ENCODE measurements at regions not wholly inside any gene's neighbourhood (a gene's known extent, or its start where the extent isn't known, plus 50 kb on each side); places are given as distances from the start of the nearest gene placed in this dataset.
A peak's percentile ranks its signal among the peaks of the same experiment; 100 is the strongest.

DNA sequence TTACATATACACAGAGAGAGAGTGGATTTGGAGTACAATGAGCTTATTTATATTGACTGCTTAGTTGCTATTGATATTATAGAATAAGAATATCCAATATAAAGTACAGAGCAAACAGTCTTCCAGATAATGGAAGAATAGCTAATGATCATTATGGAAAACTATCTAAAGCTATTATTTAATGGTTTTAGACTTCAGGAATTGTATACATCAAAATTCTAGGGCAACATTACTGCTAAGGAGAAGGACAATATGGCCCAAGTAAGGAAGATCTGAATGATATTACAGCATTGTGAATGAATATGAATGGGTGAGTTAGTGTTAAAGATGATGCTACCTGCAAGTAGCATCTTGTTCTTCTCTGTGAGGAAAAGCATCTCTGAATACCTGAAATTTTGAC lies 604.2 kb upstream of the PCDH20 start:
- no peak overlapping the region for H3K27ac ChIP-seq (ENCODE audit: low read length)
- DNase-seq = no peak
- H3K9ac ChIP-seq (ENCODE audit: low read length) = no peak overlapping the region
- H3K4me1 ChIP-seq (ENCODE audit: low read length) = no peaks in the 10 kb centered on the region
- no peaks in the 10 kb centered on the region for H3K79me2 ChIP-seq (ENCODE audit: low read length)
- no peak overlapping the region for H2AFZ ChIP-seq (ENCODE audit: low read length)
- no peaks in the 10 kb centered on the region for H3K9me3 ChIP-seq (replicated peaks; ENCODE audit: insufficient read depth, low read length)
- no peaks in the 10 kb centered on the region for H3K27me3 ChIP-seq (replicated peaks; ENCODE audit: insufficient read depth, low read length)
- H3F3A ChIP-seq (ENCODE audit: insufficient read depth, low read length) = no peaks in the 10 kb centered on the region
- no peak for TF ChIP-seq EZH2phosphoT487 (IDR thresholded peaks at IDR 0.05; ENCODE audit: low read length)
- TF ChIP-seq EZH2 (optimal IDR thresholded peaks at IDR 0.05; ENCODE audit: low read depth, low read length) = no peak
- no peaks in the 10 kb centered on the region for H3K36me3 ChIP-seq (replicated peaks; ENCODE audit: insufficient read depth, low read length)
- H3K9me2 ChIP-seq (replicated peaks; ENCODE audit: insufficient read depth, low read length) = no peaks in the 10 kb centered on the region
- no peak overlapping the region for H3K4me2 ChIP-seq (ENCODE audit: low read depth, low read length)
- H4K20me1 ChIP-seq (ENCODE audit: insufficient read depth, low read length) = no peaks in the 10 kb centered on the region
- H3K4me3 ChIP-seq (ENCODE audit: low read length) = no peak overlapping the region

DNA sequence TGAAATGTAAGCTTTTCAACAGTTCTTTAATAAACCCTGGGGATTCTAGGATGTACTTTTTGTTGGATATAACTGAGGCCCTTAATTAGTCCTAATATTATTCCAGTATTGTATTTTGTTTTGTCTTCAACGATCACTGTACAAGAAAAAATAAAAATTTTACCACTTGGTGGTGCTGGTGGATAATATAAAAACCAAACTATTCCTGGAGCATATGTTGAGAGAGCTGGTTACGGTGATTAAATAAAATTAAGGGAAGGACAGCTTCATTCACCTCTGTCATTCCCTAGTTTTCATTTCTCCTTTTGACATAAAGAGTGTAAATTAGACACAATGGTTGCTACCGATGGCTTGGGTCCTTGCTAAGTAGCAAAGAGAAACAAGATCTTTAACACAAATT lies 598.6 kb upstream of the PCDH20 start:
- no peak for DNase-seq
- Histone ChIP-seq H3K79me2 (ENCODE audit: low read length) (no peaks in the 10 kb centered on the region), H3K9ac (ENCODE audit: low read length) (no peak overlapping the region)

DNA sequence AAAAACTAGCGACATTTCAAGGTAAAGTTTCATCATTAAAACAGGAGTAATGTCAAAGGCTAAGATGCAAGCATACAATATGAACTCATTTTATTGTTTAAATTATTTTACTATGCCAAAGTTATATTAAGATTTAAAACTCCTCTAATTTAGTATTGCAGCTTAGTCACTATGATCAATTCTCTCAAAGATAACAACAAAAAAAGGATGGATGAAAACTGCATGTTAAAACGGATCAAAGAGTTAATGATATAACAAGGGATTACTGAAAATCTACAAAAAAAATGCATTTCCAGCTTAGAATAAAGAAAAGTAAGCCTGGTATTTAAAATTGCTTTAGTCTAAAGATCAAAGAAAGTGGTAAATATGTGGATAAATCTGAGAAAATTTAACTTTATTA lies 587.8 kb upstream of the PCDH20 start:
- Histone ChIP-seq H3K9me2 (replicated peaks; ENCODE audit: insufficient read depth, low read length) (no peaks in the 10 kb centered on the region), H2AFZ (ENCODE audit: low read length) (no peak overlapping the region), H3K9me3 (replicated peaks; ENCODE audit: insufficient read depth, low read length) (no peaks in the 10 kb centered on the region), H3K36me3 (replicated peaks; ENCODE audit: insufficient read depth, low read length) (no peaks in the 10 kb centered on the region), H3K4me3 (ENCODE audit: low read length) (no peak overlapping the region), H3K27ac (ENCODE audit: low read length) (no peak overlapping the region), H3K79me2 (ENCODE audit: low read length) (no peaks in the 10 kb centered on the region), H3F3A (ENCODE audit: insufficient read depth, low read length) (no peaks in the 10 kb centered on the region), H3K4me2 (ENCODE audit: low read depth, low read length) (no peak overlapping the region), H3K27me3 (replicated peaks; ENCODE audit: insufficient read depth, low read length) (no peaks in the 10 kb centered on the region), H3K9ac (ENCODE audit: low read length) (no peak overlapping the region), H3K4me1 (ENCODE audit: low read length) (no peaks in the 10 kb centered on the region), H4K20me1 (ENCODE audit: insufficient read depth, low read length) (no peaks in the 10 kb centered on the region)
- no peak for TF ChIP-seq EZH2phosphoT487 (IDR thresholded peaks at IDR 0.05; ENCODE audit: low read length)
- no peak for TF ChIP-seq EZH2 (optimal IDR thresholded peaks at IDR 0.05; ENCODE audit: low read depth, low read length)
- TF ChIP-seq, protein P1, sequence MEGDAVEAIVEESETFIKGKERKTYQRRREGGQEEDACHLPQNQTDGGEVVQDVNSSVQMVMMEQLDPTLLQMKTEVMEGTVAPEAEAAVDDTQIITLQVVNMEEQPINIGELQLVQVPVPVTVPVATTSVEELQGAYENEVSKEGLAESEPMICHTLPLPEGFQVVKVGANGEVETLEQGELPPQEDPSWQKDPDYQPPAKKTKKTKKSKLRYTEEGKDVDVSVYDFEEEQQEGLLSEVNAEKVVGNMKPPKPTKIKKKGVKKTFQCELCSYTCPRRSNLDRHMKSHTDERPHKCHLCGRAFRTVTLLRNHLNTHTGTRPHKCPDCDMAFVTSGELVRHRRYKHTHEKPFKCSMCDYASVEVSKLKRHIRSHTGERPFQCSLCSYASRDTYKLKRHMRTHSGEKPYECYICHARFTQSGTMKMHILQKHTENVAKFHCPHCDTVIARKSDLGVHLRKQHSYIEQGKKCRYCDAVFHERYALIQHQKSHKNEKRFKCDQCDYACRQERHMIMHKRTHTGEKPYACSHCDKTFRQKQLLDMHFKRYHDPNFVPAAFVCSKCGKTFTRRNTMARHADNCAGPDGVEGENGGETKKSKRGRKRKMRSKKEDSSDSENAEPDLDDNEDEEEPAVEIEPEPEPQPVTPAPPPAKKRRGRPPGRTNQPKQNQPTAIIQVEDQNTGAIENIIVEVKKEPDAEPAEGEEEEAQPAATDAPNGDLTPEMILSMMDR (IDR thresholded peaks at IDR 0.05; ENCODE audit: low read length) = no peak
- no peak for DNase-seq

More for the DNA sequence above, 598.6 kb upstream of the PCDH20 start:
- Histone ChIP-seq H3K4me3 (ENCODE audit: low read length) (no peak overlapping the region), H3K27ac (ENCODE audit: low read length) (no peak overlapping the region), H3F3A (ENCODE audit: insufficient read depth, low read length) (no peaks in the 10 kb centered on the region), H2AFZ (ENCODE audit: low read length) (no peak overlapping the region), H3K4me1 (ENCODE audit: low read length) (no peaks in the 10 kb centered on the region), H3K36me3 (replicated peaks; ENCODE audit: insufficient read depth, low read length) (no peaks in the 10 kb centered on the region), H3K9me3 (replicated peaks; ENCODE audit: insufficient read depth, low read length) (no peaks in the 10 kb centered on the region), H3K27me3 (replicated peaks; ENCODE audit: insufficient read depth, low read length) (no peaks in the 10 kb centered on the region), H3K9me2 (replicated peaks; ENCODE audit: insufficient read depth, low read length) (no peaks in the 10 kb centered on the region), H4K20me1 (ENCODE audit: insufficient read depth, low read length) (no peaks in the 10 kb centered on the region), H3K4me2 (ENCODE audit: low read depth, low read length) (no peak overlapping the region)
- TF ChIP-seq, protein P1 (IDR thresholded peaks at IDR 0.05; ENCODE audit: low read length) = peak; percentile 15; the same call in 1 of the 2 replicates
- TF ChIP-seq EZH2phosphoT487 (IDR thresholded peaks at IDR 0.05; ENCODE audit: low read length) (no peak), EZH2 (optimal IDR thresholded peaks at IDR 0.05; ENCODE audit: low read depth, low read length) (no peak)

DNA sequence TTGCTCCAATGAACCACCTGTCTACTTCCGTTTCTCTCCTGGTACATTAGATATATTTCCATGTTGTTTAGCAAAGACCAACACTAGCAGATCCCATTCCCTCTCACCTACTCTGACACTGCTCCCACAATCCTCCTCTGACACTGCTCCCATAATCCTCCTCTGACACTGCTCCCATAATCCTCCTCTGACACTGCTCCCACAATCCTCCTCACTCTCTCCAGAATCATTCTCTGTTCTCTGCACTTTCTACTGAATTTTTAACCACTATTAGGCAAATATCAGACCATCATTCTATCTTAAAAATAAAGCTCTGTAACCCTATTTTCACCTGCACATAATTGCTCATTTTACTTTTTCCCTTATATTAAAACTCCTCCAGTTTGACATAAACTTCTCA lies 578.5 kb upstream of the PCDH20 start:
- H3K9me2 ChIP-seq (replicated peaks; ENCODE audit: insufficient read depth, low read length) = no peaks in the 10 kb centered on the region
- no peak for TF ChIP-seq EZH2 (optimal IDR thresholded peaks at IDR 0.05; ENCODE audit: low read depth, low read length)
- TF ChIP-seq, protein P1 (IDR thresholded peaks at IDR 0.05; ENCODE audit: low read length) = no peak
- no peak for TF ChIP-seq EZH2phosphoT487 (IDR thresholded peaks at IDR 0.05; ENCODE audit: low read length)

More for the DNA sequence above, 578.5 kb upstream of the PCDH20 start:
- H2AFZ ChIP-seq (ENCODE audit: low read length) = no peak overlapping the region
- no peaks in the 10 kb centered on the region for H3K4me1 ChIP-seq (ENCODE audit: low read length)
- H3K79me2 ChIP-seq (ENCODE audit: low read length) = no peaks in the 10 kb centered on the region
- H3K27me3 ChIP-seq (replicated peaks; ENCODE audit: insufficient read depth, low read length) = no peaks in the 10 kb centered on the region
- no peak overlapping the region for H3K4me3 ChIP-seq (ENCODE audit: low read length)
- H3K9me3 ChIP-seq (replicated peaks; ENCODE audit: insufficient read depth, low read length) = no peaks in the 10 kb centered on the region
- no peak overlapping the region for H3K27ac ChIP-seq (ENCODE audit: low read length)
- DNase-seq = no peak
- no peaks in the 10 kb centered on the region for H3K36me3 ChIP-seq (replicated peaks; ENCODE audit: insufficient read depth, low read length)
- H3F3A ChIP-seq (ENCODE audit: insufficient read depth, low read length) = no peaks in the 10 kb centered on the region
- H4K20me1 ChIP-seq (ENCODE audit: insufficient read depth, low read length) = no peaks in the 10 kb centered on the region
- H3K9ac ChIP-seq (ENCODE audit: low read length) = no peak overlapping the region
- H3K4me2 ChIP-seq (ENCODE audit: low read depth, low read length) = no peak overlapping the region

Measured in MM.1S (cell line).